GM21576 (cell line): ENCODE measurements at regions not wholly inside any gene's neighbourhood (a gene's known extent, or its start where the extent isn't known, plus 50 kb on each side); places are given as distances from the start of the nearest gene placed in this dataset.

ENCODE experiments used
- ATAC-seq: cut with Tn5 transposase; IDR thresholded peaks from one replicate; pipeline ENCODE4 v1.9.1; 2021; ENCODE audit warnings: mild to moderate bottlenecking, moderate library complexity; ENCODE audit not compliant: unreplicated experiment

DNA sequence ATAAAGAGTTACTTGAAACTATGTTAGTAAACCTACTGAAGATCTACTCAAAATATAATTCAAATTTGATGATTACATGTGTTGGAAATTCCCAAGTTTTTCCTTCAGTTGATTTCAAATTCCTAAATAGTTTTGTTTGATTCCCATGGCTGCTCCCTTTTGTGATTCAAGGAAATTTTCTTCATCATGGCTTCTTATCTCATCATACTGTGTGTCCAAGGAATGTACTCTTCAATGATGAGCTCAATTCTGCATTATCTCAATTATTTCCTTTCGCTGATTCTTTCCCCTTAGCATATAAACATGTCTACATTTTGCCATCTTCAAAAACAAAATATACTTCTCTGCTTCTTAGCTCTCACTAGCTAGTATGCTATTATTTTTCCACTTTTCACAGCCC, 460.4 kb upstream of the NAALADL2 start:
- no peak for ATAC-seq

DNA sequence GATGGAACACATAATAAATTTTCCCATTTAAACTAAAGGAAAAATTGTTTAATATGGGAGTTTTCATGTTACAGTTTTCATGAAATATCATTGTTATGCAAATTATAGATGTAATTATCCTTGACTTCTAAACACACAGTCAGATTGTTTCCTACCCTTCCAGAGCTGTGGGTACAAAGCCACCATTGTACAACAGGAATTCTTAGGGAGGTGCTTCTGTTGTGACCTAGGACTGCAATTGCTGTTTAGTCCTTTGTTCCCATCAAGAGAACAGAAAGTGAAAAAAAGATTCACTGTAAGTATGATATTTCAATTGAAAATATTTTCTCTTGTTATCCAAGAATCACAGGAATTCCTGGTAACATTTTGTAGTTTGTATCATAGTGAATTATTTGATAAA, 455.3 kb upstream of the NAALADL2 start:
- ATAC-seq = no peak

GRCh38 chr3:174408310-174408709, 450.8 kb upstream of the NAALADL2 start:
- no peak for ATAC-seq

- no peak for ATAC-seq
Observed at GRCh38 chr3:174409086-174409743, 449.9 kb upstream of the NAALADL2 start.

DNA sequence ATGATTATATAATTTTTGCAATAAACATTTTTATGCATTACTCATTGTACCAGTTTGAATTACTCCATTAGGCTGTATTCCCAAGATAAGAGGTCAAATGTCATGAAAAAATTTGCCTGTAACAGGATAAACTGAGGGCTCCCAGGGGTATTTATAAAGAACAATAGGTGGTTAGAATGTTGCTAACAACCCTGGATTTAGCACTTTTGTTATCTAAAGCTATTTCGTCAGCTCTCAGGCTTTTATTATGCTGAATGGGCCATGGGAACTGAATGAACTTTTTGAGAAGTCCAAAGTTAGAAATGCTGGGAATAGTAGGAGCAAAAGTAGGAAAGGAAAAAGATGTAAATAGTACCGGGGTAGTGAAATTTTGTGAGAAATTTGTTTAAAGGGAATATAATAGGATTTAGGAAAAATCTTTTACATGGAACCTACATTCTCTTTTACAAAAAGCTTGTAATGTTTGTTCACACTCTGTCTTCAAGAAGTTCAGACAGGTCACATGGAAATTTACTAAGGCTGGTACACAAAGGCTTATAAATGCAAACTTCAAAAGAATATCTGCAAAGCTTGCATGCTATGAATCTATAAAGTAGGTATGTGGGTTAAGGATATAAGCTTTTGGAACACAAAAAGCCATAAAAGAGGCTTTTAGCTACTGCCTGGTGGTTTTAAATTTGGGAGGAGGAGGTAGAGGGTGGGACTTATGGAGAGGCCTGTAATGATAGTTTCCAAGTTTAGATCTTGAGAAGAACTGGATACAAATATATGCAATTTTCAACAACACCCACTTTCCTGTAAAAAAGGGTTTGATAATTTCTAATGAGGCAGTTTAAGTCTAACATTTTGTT, 445.8 kb upstream of the NAALADL2 start:
- ATAC-seq = no peak

- no peak for ATAC-seq
Observed at GRCh38 chr3:174414902-174415301, 444.2 kb upstream of the NAALADL2 start.

DNA sequence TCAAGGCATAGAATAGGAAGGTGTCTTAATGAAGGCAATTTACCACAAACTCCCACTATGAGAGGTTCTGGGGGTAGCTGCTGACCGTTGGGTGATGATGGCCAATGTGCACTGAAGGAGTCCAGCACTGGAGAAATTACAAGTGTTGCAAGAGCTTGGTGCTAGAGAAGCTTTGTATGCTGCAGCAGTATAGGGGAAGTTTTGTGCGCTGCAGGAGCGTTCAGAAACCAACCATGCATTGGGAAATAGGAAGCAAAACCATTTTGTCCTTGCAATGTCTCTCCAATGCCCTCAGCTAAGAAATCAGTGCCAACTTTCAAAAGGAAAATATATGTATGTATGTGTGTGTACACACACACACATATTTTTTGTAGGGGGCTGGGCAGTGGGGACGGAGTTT, 441.6 kb upstream of the NAALADL2 start:
- no peak for ATAC-seq

GRCh38 chr3:174419216-174419615, 439.9 kb upstream of the NAALADL2 start:
- no peak for ATAC-seq

DNA sequence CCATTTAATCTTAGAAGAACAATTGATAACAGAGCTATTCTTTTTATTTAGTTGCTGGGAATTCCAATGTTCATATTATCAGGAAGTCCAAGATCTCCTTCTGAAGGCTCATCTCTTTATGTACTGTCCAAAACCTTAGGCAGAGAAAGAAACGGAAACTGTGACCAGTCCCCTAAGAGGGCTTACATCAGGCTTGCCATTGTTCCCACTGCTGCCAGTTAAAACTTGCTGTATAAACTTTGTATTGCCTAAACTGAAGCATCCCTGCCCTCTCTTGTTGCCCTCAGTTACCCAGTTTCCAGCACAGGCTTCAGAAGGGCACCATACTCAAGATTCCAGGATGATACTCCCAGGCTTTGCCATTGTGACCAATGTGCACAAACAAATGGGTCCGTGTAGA, 435.2 kb upstream of the NAALADL2 start:
- ATAC-seq = no peak

DNA sequence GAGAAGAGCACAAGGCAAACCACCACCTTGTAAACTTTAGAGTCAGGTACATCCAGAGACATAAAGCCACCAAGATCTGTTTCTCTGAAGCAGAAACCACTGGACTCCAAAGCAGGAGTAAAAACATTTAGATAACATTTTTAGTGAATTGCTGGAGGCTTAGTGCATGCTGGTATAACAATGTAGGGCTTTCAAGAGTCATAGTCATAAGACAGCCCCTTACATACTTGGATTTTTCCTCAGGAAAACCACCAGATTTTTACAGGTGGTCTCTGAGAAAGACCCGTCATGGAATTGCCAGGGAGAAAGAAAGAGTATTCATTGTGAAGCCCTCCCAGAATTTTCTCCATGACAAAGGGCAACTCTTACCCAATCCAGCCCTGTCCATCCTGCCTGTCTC, 434.5 kb upstream of the NAALADL2 start:
- ATAC-seq = no peak

DNA sequence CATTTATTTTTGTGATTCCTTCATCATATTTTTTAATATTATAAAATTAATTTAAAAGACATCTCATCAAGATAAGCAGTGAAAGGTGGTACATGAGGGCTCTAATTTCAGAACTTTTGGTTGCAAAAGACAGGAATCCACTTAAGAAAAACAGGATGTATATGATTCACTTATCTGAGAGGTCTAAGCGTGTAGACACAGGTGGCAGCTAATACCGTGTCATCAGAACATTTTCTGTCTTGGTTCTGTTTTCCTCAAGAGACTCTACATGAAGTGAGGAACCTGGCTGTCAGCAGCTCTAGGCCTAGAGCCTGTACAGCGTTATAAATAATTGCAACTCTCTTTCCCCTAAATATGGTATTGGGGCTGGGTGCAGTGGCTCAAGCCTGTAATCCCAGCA, 433.7 kb upstream of the NAALADL2 start:
- no peak for ATAC-seq

DNA sequence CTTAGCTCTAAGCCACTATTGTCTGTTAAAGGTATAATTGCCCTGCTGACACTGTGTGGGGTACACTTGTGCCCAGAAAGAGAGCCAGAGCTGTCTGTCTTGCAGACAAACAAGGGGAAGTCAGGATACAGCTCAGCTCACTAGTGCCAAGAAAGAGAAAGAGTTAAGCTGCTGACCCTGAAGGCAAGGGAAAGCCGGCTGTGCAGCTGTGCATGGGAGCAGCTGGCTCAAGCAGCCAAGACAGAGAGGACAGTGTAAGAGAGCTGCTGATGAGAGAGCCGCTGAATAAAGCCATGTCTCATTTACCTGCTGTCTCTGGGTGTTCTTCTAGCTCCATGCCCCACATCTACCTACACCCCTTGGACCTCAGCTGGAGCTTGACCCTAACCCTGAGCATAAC, 428.1 kb upstream of the NAALADL2 start:
- no peak for ATAC-seq

GRCh38 chr3:174431717-174432116, 427.4 kb upstream of the NAALADL2 start:
- ATAC-seq = no peak

DNA sequence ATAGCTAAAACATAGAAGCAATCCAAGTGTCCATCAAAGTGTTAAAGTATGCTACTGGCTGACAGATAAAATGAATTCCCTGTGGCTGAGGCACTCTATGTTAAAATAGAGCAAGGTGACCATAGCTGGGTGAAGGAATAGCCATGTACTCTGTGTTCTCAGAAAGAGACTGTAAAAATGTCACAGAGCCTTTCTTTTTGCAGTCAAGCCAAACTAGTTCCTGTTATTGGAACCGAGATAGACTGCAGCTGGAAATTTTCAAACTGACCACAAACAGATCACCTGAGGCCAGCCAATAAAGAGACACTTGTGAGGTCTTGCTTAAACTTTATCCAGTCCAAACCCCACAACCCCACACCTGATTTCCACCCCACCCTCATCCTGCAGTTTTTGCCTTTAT, 422.8 kb upstream of the NAALADL2 start:
- ATAC-seq = no peak

- no peak for ATAC-seq
Observed at GRCh38 chr3:174438501-174439145, 420.5 kb upstream of the NAALADL2 start.

GRCh38 chr3:174439331-174440252, 419.5 kb upstream of the NAALADL2 start:
- ATAC-seq = no peak

- ATAC-seq = no peak
Observed at GRCh38 chr3:174440253-174440701, 418.9 kb upstream of the NAALADL2 start.

DNA sequence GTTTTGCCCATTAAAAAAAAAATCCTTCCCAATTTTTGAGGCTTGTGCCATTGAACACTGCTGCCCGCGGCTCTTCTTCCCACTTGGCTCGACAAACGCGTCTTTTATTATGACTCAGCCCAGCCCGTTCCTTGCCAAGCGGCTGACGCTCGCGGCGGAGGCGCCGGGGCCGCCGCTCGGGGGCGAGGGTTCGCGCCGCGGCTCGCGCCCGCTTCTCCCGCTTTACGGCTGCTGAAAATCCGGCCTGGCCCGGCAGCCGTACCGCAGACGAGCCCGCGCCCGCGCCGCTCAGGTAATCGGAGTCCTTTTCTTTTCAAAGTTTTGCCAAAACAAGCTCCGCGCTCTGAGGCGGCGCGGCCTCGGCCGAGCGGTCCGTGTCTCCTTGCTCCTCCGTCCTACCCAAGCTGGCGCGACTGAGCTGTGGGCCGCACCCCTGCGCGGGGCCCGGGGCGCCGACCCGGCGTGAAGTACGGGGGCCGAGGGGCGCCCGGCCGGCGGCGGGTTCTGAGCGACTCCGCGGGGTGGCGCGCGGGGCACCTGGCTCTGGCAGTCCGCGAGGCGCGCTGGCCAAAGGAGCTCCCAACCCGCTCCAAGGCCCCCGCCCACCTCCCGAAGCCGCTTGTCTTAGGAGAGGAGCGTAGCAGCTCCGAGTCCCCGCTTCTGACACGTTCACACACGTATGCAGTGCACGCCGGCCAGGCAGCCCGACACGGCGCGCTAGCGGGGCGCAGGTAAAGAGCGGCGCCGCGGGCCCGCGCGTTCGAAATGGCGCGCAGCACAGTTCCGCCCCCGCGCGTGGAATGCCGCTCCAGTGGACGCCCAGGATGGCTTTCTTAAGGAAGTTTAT, 418.2 kb upstream of the NAALADL2 start:
- ATAC-seq = peak; percentile 67

GRCh38 chr3:174441588-174442301, 417.4 kb upstream of the NAALADL2 start:
- ATAC-seq = no peak
